ENCODE measurements at regions not wholly inside any gene's neighbourhood (a gene's known extent, or its start where the extent isn't known, plus 50 kb on each side); places are given as distances from the start of the nearest gene placed in this dataset.

DNA sequence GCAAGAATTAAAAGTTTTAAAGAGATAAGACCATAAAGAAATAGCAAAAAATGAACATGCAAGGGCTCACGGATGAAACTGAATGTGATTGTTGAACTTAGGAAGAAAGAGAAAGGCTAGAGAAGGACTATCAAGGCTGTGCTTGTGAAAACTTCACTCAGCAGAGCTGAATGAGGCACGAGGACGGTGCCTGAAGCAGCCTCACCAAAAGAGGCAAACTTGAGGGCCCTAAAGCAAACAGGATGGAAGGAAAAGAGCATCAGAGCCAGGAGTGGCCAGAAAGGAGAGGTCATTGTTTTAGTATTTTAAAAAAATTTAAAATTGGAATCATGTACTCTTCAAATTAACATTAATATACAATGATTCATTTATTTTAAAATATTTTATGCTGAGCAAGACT lies 191.2 kb upstream of the SOX14 start:
- TF ChIP-seq EZH2 (IDR thresholded peaks at IDR 0.05), result no peak
- TF ChIP-seq POLR2AphosphoS5 (IDR thresholded peaks at IDR 0.05; ENCODE audit: borderline replicate concordance, low read depth, low read length), result no peak
